GM19395 (cell line): ENCODE measurements at regions not wholly inside any gene's neighbourhood (a gene's known extent, or its start where the extent isn't known, plus 50 kb on each side); places are given as distances from the start of the nearest gene placed in this dataset.
"Not testable (repeated sequence)": the region's sequence is repeated elsewhere in the genome, so short reads cannot be mapped to it uniquely, and the experiment has no call there.

Source experiments
- ATAC-seq: cut with Tn5 transposase; IDR thresholded peaks from one replicate; pipeline ENCODE4 v1.9.1; 2021; ENCODE audit warnings: mild to moderate bottlenecking, moderate library complexity; ENCODE audit not compliant: unreplicated experiment

- ATAC-seq: no peak
These were observed 332.4 kb upstream of the IGF1R start for GRCh38 chr15:98315971-98316370.

- ATAC-seq: no peak
These were observed 326.4 kb upstream of the IGF1R start for GRCh38 chr15:98321896-98322295.

- ATAC-seq: no peak
These were observed 325.8 kb upstream of the IGF1R start for GRCh38 chr15:98322581-98322980.

- ATAC-seq: no peak
These were observed 323.9 kb upstream of the IGF1R start for GRCh38 chr15:98324341-98324970.

- no peak for ATAC-seq
These were observed 321.5 kb upstream of the IGF1R start for GRCh38 chr15:98326804-98327203.

GRCh38 chr15:98330258-98330657, 318.1 kb upstream of the IGF1R start:
- ATAC-seq: no peak

- no peak for ATAC-seq
These were observed 317.5 kb upstream of the IGF1R start for GRCh38 chr15:98330692-98331435.

- no peak for ATAC-seq
These were observed 316.7 kb upstream of the IGF1R start for GRCh38 chr15:98331676-98332075.

- ATAC-seq: no peak
These were observed 315.1 kb upstream of the IGF1R start for GRCh38 chr15:98333251-98333650.

- no peak for ATAC-seq
These were observed 305.4 kb upstream of the IGF1R start for GRCh38 chr15:98342911-98343310.

- no peak for ATAC-seq
These were observed 303.7 kb upstream of the IGF1R start for GRCh38 chr15:98344591-98344990.

GRCh38 chr15:98347001-98347400, 301.3 kb upstream of the IGF1R start:
- ATAC-seq: no peak

- no peak for ATAC-seq
These were observed 300.5 kb upstream of the IGF1R start for GRCh38 chr15:98347866-98348265.

GRCh38 chr15:98350276-98350675, 298.1 kb upstream of the IGF1R start:
- ATAC-seq: no peak

- not testable (repeated sequence) for ATAC-seq
These were observed 290.1 kb upstream of the IGF1R start for GRCh38 chr15:98358274-98358673.

GRCh38 chr15:98358971-98359370, 289.4 kb upstream of the IGF1R start:
- ATAC-seq: no peak

GRCh38 chr15:98363416-98363815, 284.9 kb upstream of the IGF1R start:
- ATAC-seq: no peak

- no peak for ATAC-seq
These were observed 284.4 kb upstream of the IGF1R start for GRCh38 chr15:98363955-98364354.

GRCh38 chr15:98369081-98369716, 279.1 kb upstream of the IGF1R start:
- ATAC-seq: no peak

- ATAC-seq: no peak
These were observed 272.6 kb upstream of the IGF1R start for GRCh38 chr15:98375513-98376340.

GRCh38 chr15:98380721-98381120, 267.6 kb upstream of the IGF1R start:
- no peak for ATAC-seq
